ENCODE measurements at regions not wholly inside any gene's neighbourhood (a gene's known extent, or its start where the extent isn't known, plus 50 kb on each side); places are given as distances from the start of the nearest gene placed in this dataset.

- intact Hi-C loops (cut with DNase I): loop anchor here (5.0 kb wide), 1 partner anchor 116 kb away; no protein-coding TSS in a partner anchor
- Histone ChIP-seq H3K4me1 (peaks cover 5% of the 10 kb centered on the region), H3K36me3 (no peaks in the 10 kb centered on the region), H3K9ac (ENCODE audit: low read depth in 2 of 2, low read length in 2 of 2) (peak overlapping the region; percentile 62), H3K4me3 (no peak overlapping the region), H3K27me3 (no peaks in the 10 kb centered on the region), H3K9me3 (no peaks in the 10 kb centered on the region), H3K27ac (no peak overlapping the region)
- no peak for TF ChIP-seq CTCF (IDR thresholded peaks at IDR 0.05)
- DNase-seq: no peak
Measured at GRCh38 chr11:15651033-15651432, 536.3 kb downstream of the INSC start.

GRCh38 chr11:15651816-15652215 lies 537.1 kb downstream of the INSC start:
- H3K27ac ChIP-seq: no peak overlapping the region
- H3K4me1 ChIP-seq: peaks cover 5% of the 10 kb centered on the region
- intact Hi-C loops (cut with DNase I): loop anchor here (5.0 kb wide), 1 partner anchor 115 kb away; no protein-coding TSS in a partner anchor
- no peaks in the 10 kb centered on the region for H3K9me3 ChIP-seq
- TF ChIP-seq CTCF (IDR thresholded peaks at IDR 0.05): no peak
- no peak for DNase-seq
- H3K4me3 ChIP-seq: no peak overlapping the region
- H3K27me3 ChIP-seq: no peaks in the 10 kb centered on the region
- H3K36me3 ChIP-seq: no peaks in the 10 kb centered on the region
- peak overlapping the region in 1 of 2 donors; percentile 35 for H3K9ac ChIP-seq (ENCODE audit: low read depth in 2 of 2, low read length in 2 of 2)

- no peak for DNase-seq
- no peak overlapping the region for H3K27ac ChIP-seq
- no peaks in the 10 kb centered on the region for H3K36me3 ChIP-seq
- no peaks in the 10 kb centered on the region for H3K27me3 ChIP-seq
- no peak overlapping the region for H3K9ac ChIP-seq (ENCODE audit: low read depth in 2 of 2, low read length in 2 of 2)
- no peak overlapping the region for H3K4me3 ChIP-seq
- no peaks in the 10 kb centered on the region for H3K9me3 ChIP-seq
- intact Hi-C loops (cut with DNase I): loop anchor here (5.0 kb wide), 1 partner anchor 114 kb away; no protein-coding TSS in a partner anchor
- TF ChIP-seq CTCF (IDR thresholded peaks at IDR 0.05): no peak
- H3K4me1 ChIP-seq: peaks cover 5% of the 10 kb centered on the region
Measured at GRCh38 chr11:15653191-15653710, 538.5 kb downstream of the INSC start.

- DNase-seq: no peak
- H3K27ac ChIP-seq: no peak overlapping the region
- no peak overlapping the region for H3K9ac ChIP-seq (ENCODE audit: low read depth in 2 of 2, low read length in 2 of 2)
Measured at GRCh38 chr11:15654451-15654850, 539.7 kb downstream of the INSC start.

GRCh38 chr11:15655552-15655951 lies 540.8 kb downstream of the INSC start:
- no peak for TF ChIP-seq CTCF (IDR thresholded peaks at IDR 0.05)

More at GRCh38 chr11:15654451-15654850, 539.7 kb downstream of the INSC start:
- intact Hi-C loops (cut with DNase I): loop anchor here (5.0 kb wide), 1 partner anchor 113 kb away; no protein-coding TSS in a partner anchor
- no peak for TF ChIP-seq CTCF (IDR thresholded peaks at IDR 0.05)
- Histone ChIP-seq H3K36me3 (no peaks in the 10 kb centered on the region), H3K9me3 (no peaks in the 10 kb centered on the region), H3K4me3 (no peak overlapping the region), H3K4me1 (peaks cover 5% of the 10 kb centered on the region), H3K27me3 (no peaks in the 10 kb centered on the region)

More at GRCh38 chr11:15655552-15655951, 540.8 kb downstream of the INSC start:
- no peaks in the 10 kb centered on the region for H3K27me3 ChIP-seq
- H3K9ac ChIP-seq (ENCODE audit: low read depth in 2 of 2, low read length in 2 of 2): no peak overlapping the region
- no peaks in the 10 kb centered on the region for H3K9me3 ChIP-seq
- H3K4me1 ChIP-seq: peaks cover 4% of the 10 kb centered on the region
- no peak overlapping the region for H3K27ac ChIP-seq
- DNase-seq: no peak
- H3K36me3 ChIP-seq: no peaks in the 10 kb centered on the region
- no peak overlapping the region for H3K4me3 ChIP-seq
- intact Hi-C loops (cut with DNase I): no loop called here
